Panc1 (cell line): ENCODE measurements at regions not wholly inside any gene's neighbourhood (a gene's known extent, or its start where the extent isn't known, plus 50 kb on each side); places are given as distances from the start of the nearest gene placed in this dataset.

ENCODE experiments used
- ATAC-seq: fragments of 200-7000 bp; cut with Tn5 transposase; 2 replicates; pipeline ENCODE4 v1.9.1; 2020; ENCODE audit warnings: mild to moderate bottlenecking, moderate library complexity
- BruUV-seq: library from RNA; stranded (reverse); fragments of 400-500 nt; replicated peaks from 2 replicates; lab custom pipeline; 2021; lab: Mats Ljungman, UMichigan
- CTCF ChIA-PET: fragments of 300-600 bp; sonication (Branson Sonifier 250); formaldehyde crosslinking; loops from one replicate; lab custom pipeline; 2022; ENCODE audit warnings: antibody characterized with exemption; lab: Charles Lee
- POLR2A ChIA-PET: fragments of 300-600 bp; sonication (Branson Sonifier 250); formaldehyde crosslinking; loops from one replicate; lab custom pipeline; 2022; ENCODE audit warnings: antibody characterized with exemption; lab: Charles Lee
- DNase-seq: peaks from one replicate; pipeline ENCODE4 v3.0.0-alpha.2; 2010; ENCODE audit warnings: low read depth, low spot score
- H3K27ac ChIP-seq: 2 replicates; pipeline ENCODE4 v1.5.1; 2011; ENCODE audit warnings: mild to moderate bottlenecking, low read length, inconsistent platforms
- H3K27me3 ChIP-seq: fragments of 200-500 bp; sonication (Bioruptor generic); 2 replicates; pipeline ENCODE4 v1.6.0; 2014; ENCODE audit warnings: low read length, inconsistent platforms; ENCODE audit not compliant: control insufficient read depth, insufficient read depth
- H3K36me3 ChIP-seq: fragments of 200-500 bp; sonication (Bioruptor generic); 2 replicates; pipeline ENCODE4 v1.5.1; 2014; ENCODE audit warnings: inconsistent platforms, mild to moderate bottlenecking, low read length, moderate library complexity; ENCODE audit not compliant: control insufficient read depth, insufficient read depth
- H3K4me1 ChIP-seq: 2 replicates; pipeline ENCODE4 v1.5.1; 2011; ENCODE audit warnings: inconsistent platforms, mild to moderate bottlenecking, low read length, moderate library complexity; ENCODE audit not compliant: control insufficient read depth, insufficient read depth
- H3K4me3 ChIP-seq, 2 experiments: 2 replicates each; pipeline ENCODE4 v1.5.1; 2011 to 2012; ENCODE audit warnings: low read depth in 2 of 2, low read length in 2 of 2, mild to moderate bottlenecking in 2 of 2, inconsistent platforms in 1 of 2, moderate library complexity in 1 of 2
- H3K9me3 ChIP-seq: fragments of 200-500 bp; sonication (Bioruptor generic); 2 replicates; pipeline ENCODE4 v1.5.1; 2014; ENCODE audit warnings: low read depth, mild to moderate bottlenecking, inconsistent platforms, low read length, moderate library complexity; ENCODE audit not compliant: control insufficient read depth, insufficient read depth
- POLR2AphosphoS5 ChIP-seq: IDR thresholded peaks from 2 replicates; pipeline ENCODE4 v1.6.1; 2012; ENCODE audit warnings: mild to moderate bottlenecking, low read depth, low read length, moderate library complexity
- SIN3A ChIP-seq: IDR thresholded peaks from 2 replicates; pipeline ENCODE4 v1.6.1; 2012; ENCODE audit warnings: low read depth, mild to moderate bottlenecking, low read length, moderate library complexity, borderline replicate concordance; ENCODE audit not compliant: insufficient read depth
- TCF7L2 ChIP-seq: IDR thresholded peaks from 2 replicates; pipeline ENCODE4 v1.6.1; 2011; ENCODE audit warnings: mild to moderate bottlenecking, low read depth, low read length, inconsistent platforms
- in situ Hi-C: cut with HindIII; loops from 2 replicates; pipeline ENCODE4 v1.10.0; 2016; ENCODE audit warnings: low sequenced_read_pairs, low pct_unique_long_range_greater_than_20kb
- intact Hi-C: fragments of 100-400 bp; cut with micrococcal nuclease; formaldehyde crosslinking; loops from one replicate; pipeline ENCODE4 v1.10.0; 2022; ENCODE audit not compliant: unreplicated experiment
- TF ChIP-seq, protein P1 (sequence below): fragments of 450-650 bp; IDR thresholded peaks from 2 replicates; pipeline ENCODE4 v1.5.1; 2017; ENCODE audit warnings: mild to moderate bottlenecking
- TF ChIP-seq, protein P2 (sequence below), 2 experiments: IDR thresholded peaks; 2 replicates each; pipeline ENCODE4 v1.6.1; 2011 to 2012; ENCODE audit warnings: low read depth in 2 of 2, control low read depth in 1 of 2, low read length in 1 of 2, mild to moderate bottlenecking in 1 of 2, moderate library complexity in 1 of 2; ENCODE audit not compliant: insufficient read depth in 1 of 2

DNA sequence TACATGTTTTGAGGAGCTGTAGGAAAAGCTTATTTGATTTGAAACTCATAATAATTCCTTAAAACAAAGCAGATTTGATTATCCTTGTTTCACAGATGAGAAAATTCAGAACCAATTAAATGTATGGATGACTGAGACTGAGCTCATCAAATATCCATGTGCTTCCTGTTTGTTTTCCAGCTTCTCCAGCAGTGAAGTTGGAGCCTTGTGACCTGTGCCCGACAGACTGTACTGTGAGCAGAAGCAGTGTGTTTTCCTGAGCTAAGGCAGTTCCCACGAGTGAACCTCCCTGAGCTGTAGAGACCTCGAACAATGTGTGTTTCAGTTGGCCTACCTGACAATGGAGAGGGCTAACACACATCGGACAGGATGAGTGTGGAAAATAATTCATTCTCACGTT lies 599.5 kb upstream of the NRSN1 start:
- Histone ChIP-seq H3K36me3 (no peaks in the 10 kb centered on the region), H3K4me1 (no peaks in the 10 kb centered on the region), H3K27ac (no peak overlapping the region), H3K27me3 (no peaks in the 10 kb centered on the region), H3K4me3 (no peak overlapping the region), H3K9me3 (no peaks in the 10 kb centered on the region)
- intact Hi-C loops (no loop called here), in situ Hi-C loops (no loop called here)
- ATAC-seq (no peak), DNase-seq (no peak)
- BruUV-seq, result no TSS peak
- CTCF ChIA-PET, result no interaction called here
- TF ChIP-seq SIN3A, result no peak
- POLR2A ChIA-PET, result no interaction called here

DNA sequence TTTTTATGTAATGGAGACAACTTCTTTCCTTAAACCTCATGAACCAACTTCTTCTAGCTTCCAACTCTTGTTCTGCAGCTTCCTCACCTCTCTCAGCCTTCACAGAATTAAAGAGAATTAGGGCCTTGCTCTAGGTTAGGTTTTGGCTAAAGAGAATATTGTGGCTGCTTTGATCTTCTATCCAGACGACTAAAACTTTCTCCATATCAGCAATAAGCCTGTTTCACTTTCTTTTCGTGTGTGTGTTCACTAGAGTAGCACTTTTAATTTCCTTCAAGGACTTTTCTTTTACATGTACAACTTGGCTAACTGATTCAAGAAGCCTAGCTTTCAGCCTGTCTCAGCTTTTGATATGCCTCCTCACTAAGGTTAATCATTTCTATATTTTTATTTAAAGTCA lies 596.1 kb upstream of the NRSN1 start:
- in situ Hi-C loops, result no loop called here
- no peaks in the 10 kb centered on the region for H3K27me3 ChIP-seq
- no TSS peak for BruUV-seq
- H3K4me1 ChIP-seq, result no peaks in the 10 kb centered on the region
- H3K27ac ChIP-seq, result no peak overlapping the region
- no peaks in the 10 kb centered on the region for H3K36me3 ChIP-seq
- DNase-seq (no peak), ATAC-seq (no peak)
- ChIA-PET POLR2A (no interaction called here), CTCF (no interaction called here)
- no peak overlapping the region for H3K4me3 ChIP-seq
- intact Hi-C loops, result no loop called here
- no peak for TF ChIP-seq SIN3A
- TF ChIP-seq, protein P1, sequence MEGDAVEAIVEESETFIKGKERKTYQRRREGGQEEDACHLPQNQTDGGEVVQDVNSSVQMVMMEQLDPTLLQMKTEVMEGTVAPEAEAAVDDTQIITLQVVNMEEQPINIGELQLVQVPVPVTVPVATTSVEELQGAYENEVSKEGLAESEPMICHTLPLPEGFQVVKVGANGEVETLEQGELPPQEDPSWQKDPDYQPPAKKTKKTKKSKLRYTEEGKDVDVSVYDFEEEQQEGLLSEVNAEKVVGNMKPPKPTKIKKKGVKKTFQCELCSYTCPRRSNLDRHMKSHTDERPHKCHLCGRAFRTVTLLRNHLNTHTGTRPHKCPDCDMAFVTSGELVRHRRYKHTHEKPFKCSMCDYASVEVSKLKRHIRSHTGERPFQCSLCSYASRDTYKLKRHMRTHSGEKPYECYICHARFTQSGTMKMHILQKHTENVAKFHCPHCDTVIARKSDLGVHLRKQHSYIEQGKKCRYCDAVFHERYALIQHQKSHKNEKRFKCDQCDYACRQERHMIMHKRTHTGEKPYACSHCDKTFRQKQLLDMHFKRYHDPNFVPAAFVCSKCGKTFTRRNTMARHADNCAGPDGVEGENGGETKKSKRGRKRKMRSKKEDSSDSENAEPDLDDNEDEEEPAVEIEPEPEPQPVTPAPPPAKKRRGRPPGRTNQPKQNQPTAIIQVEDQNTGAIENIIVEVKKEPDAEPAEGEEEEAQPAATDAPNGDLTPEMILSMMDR, result no peak
- TF ChIP-seq, protein P2, sequence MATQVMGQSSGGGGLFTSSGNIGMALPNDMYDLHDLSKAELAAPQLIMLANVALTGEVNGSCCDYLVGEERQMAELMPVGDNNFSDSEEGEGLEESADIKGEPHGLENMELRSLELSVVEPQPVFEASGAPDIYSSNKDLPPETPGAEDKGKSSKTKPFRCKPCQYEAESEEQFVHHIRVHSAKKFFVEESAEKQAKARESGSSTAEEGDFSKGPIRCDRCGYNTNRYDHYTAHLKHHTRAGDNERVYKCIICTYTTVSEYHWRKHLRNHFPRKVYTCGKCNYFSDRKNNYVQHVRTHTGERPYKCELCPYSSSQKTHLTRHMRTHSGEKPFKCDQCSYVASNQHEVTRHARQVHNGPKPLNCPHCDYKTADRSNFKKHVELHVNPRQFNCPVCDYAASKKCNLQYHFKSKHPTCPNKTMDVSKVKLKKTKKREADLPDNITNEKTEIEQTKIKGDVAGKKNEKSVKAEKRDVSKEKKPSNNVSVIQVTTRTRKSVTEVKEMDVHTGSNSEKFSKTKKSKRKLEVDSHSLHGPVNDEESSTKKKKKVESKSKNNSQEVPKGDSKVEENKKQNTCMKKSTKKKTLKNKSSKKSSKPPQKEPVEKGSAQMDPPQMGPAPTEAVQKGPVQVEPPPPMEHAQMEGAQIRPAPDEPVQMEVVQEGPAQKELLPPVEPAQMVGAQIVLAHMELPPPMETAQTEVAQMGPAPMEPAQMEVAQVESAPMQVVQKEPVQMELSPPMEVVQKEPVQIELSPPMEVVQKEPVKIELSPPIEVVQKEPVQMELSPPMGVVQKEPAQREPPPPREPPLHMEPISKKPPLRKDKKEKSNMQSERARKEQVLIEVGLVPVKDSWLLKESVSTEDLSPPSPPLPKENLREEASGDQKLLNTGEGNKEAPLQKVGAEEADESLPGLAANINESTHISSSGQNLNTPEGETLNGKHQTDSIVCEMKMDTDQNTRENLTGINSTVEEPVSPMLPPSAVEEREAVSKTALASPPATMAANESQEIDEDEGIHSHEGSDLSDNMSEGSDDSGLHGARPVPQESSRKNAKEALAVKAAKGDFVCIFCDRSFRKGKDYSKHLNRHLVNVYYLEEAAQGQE (IDR thresholded peaks at IDR 0.05; ENCODE audit: insufficient read depth in 1 of 2, low read depth in 2 of 2, low read length in 1 of 2), result no peak
- no peaks in the 10 kb centered on the region for H3K9me3 ChIP-seq

DNA sequence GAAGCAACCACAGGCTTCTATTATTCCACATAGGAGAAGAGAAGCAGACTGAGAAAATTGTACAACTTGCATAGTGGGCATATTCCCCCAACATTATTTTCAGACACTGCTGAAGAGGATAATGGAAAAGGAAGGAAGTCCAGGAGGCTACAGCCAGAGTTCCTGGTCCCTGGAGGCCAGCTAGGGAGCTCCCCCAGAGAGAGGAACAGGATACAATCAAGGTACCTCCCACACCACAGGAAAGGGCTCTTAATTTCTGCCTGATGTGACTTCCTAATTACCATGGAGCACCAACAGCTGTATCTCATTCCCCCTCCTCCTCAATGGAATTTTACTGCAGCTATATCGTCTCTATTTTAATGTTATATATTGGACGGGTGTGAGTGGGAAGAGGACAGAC lies 594.3 kb upstream of the NRSN1 start:
- Histone ChIP-seq H3K36me3 (no peaks in the 10 kb centered on the region), H3K27ac (no peak overlapping the region), H3K4me3 (no peak overlapping the region), H3K4me1 (no peaks in the 10 kb centered on the region), H3K9me3 (no peaks in the 10 kb centered on the region), H3K27me3 (no peaks in the 10 kb centered on the region)
- BruUV-seq, result no TSS peak
- TF ChIP-seq TCF7L2 (no peak), SIN3A (no peak), POLR2AphosphoS5 (no peak)
- TF ChIP-seq, protein P2 (IDR thresholded peaks at IDR 0.05; ENCODE audit: insufficient read depth in 1 of 2, low read depth in 2 of 2, low read length in 1 of 2), result no peak
- TF ChIP-seq, protein P1, result no peak
- ChIA-PET POLR2A (no interaction called here), CTCF (no interaction called here)
- in situ Hi-C loops, result no loop called here
- intact Hi-C loops, result no loop called here
- no peak for DNase-seq
- no peak for ATAC-seq
